ENCODE measurements at regions not wholly inside any gene's neighbourhood (a gene's known extent, or its start where the extent isn't known, plus 50 kb on each side); places are given as distances from the start of the nearest gene placed in this dataset.

DNA sequence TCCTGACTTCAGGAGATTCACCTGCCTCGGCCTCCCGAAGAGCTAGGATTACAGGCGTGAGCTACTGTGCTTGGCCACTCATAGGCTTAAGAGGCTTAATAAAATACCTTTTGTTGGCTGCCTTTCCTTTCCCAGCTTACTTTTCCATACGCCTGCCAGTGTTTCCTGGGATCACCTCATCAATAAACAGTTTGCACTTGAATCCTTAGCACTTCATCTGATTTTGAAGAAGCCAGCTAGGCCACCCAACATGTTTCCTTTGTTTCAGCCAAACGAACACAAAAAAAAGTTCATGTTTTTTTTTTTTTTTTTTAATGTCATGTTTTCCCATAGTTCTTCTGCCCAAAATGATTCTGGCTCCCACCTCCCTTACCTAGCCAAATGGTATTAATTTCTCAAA is 92.3 kb downstream of the RAP2B start:
- H3K27me3 ChIP-seq (ENCODE audit: control insufficient read depth, insufficient read depth, low read length): no peaks in the 10 kb centered on the region
- no peaks in the 10 kb centered on the region for H3K36me3 ChIP-seq (ENCODE audit: control insufficient read depth, insufficient read depth, low read length)
- H3K4me2 ChIP-seq (ENCODE audit: low read length): no peak overlapping the region
- no peak overlapping the region for H3K27ac ChIP-seq
- H3K4me1 ChIP-seq: no peaks in the 10 kb centered on the region
- no peak overlapping the region for H3K4me3 ChIP-seq (ENCODE audit: low read depth, low read length)
- no peaks in the 10 kb centered on the region for H3K9me3 ChIP-seq (ENCODE audit: control insufficient read depth, low read length)
- no peaks in the 10 kb centered on the region for H3K79me2 ChIP-seq
- no peak overlapping the region for H2AFZ ChIP-seq
- no peak overlapping the region for H3K9ac ChIP-seq
- TF ChIP-seq, protein P1, sequence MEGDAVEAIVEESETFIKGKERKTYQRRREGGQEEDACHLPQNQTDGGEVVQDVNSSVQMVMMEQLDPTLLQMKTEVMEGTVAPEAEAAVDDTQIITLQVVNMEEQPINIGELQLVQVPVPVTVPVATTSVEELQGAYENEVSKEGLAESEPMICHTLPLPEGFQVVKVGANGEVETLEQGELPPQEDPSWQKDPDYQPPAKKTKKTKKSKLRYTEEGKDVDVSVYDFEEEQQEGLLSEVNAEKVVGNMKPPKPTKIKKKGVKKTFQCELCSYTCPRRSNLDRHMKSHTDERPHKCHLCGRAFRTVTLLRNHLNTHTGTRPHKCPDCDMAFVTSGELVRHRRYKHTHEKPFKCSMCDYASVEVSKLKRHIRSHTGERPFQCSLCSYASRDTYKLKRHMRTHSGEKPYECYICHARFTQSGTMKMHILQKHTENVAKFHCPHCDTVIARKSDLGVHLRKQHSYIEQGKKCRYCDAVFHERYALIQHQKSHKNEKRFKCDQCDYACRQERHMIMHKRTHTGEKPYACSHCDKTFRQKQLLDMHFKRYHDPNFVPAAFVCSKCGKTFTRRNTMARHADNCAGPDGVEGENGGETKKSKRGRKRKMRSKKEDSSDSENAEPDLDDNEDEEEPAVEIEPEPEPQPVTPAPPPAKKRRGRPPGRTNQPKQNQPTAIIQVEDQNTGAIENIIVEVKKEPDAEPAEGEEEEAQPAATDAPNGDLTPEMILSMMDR (IDR thresholded peaks at IDR 0.05): no peak

DNA sequence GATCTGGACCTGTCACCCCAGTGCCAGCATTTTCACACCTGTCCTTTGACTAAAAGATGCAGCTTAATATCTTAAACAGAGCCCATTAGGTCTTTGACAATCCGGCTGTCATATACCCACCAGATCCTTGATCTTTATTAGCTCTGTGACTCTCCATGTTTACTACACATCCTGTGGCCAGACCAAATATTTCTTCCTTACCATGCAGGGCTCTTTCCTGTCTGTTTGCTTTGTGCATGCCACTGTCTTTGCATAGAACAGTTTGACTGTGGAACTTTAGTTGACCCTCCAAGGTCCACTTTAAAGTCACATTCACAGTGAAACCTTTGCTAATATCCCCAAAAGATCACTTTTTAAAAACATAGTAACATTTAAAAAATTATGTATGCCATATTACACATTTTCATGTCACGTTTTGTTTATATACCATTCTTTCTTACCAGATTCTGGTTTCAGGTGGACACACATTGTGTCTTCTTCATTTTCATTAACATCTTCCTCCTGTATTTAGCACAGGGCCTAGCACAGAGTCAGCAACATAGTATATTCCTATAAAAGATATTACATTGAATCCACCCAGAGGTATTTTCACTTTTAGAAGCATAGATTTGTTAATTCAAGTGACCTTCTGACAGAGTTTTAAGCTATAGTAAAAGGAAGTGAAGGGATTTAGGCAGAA is 95.8 kb downstream of the RAP2B start:
- H3K9ac ChIP-seq: no peak overlapping the region
- H3K27me3 ChIP-seq (ENCODE audit: control insufficient read depth, insufficient read depth, low read length): no peaks in the 10 kb centered on the region
- H3K4me3 ChIP-seq (ENCODE audit: low read depth, low read length): no peak overlapping the region
- H3K36me3 ChIP-seq (ENCODE audit: control insufficient read depth, insufficient read depth, low read length): no peaks in the 10 kb centered on the region
- no peak overlapping the region for H3K27ac ChIP-seq
- no peaks in the 10 kb centered on the region for H3K9me3 ChIP-seq (ENCODE audit: control insufficient read depth, low read length)
- TF ChIP-seq, protein P1 (IDR thresholded peaks at IDR 0.05): no peak
- no peak overlapping the region for H3K4me2 ChIP-seq (ENCODE audit: low read length)
- H2AFZ ChIP-seq: no peak overlapping the region
- H3K4me1 ChIP-seq: no peaks in the 10 kb centered on the region
- no peaks in the 10 kb centered on the region for H3K79me2 ChIP-seq

DNA sequence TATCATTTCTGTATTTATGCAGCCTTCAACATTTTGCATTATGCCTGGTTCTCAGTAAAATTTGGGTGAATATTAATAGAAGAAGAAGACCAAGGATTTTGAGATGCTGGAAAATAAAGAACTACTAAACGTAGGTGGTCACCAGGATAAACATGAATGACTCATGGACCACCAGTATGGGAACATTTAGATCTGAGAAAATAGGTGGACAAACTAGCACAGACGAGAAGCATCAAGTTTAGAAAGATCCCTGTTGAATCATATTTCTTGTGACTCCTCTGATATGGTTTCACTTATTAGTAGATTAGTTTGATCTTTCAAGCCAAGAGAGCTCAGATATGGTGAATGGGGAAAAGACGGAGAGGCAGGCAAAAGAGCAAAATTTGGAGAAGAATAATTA is 97.9 kb downstream of the RAP2B start:
- no peak overlapping the region for H3K27ac ChIP-seq
- H3K9ac ChIP-seq: no peak overlapping the region
- H3K27me3 ChIP-seq (ENCODE audit: control insufficient read depth, insufficient read depth, low read length): no peaks in the 10 kb centered on the region
- H2AFZ ChIP-seq: no peak overlapping the region
- H3K9me3 ChIP-seq (ENCODE audit: control insufficient read depth, low read length): no peaks in the 10 kb centered on the region
- no peaks in the 10 kb centered on the region for H3K4me1 ChIP-seq
- no peaks in the 10 kb centered on the region for H3K79me2 ChIP-seq
- H3K4me2 ChIP-seq (ENCODE audit: low read length): no peak overlapping the region
- H3K36me3 ChIP-seq (ENCODE audit: control insufficient read depth, insufficient read depth, low read length): no peaks in the 10 kb centered on the region
- TF ChIP-seq, protein P1 (IDR thresholded peaks at IDR 0.05): no peak
- H3K4me3 ChIP-seq (ENCODE audit: low read depth, low read length): no peak overlapping the region

DNA sequence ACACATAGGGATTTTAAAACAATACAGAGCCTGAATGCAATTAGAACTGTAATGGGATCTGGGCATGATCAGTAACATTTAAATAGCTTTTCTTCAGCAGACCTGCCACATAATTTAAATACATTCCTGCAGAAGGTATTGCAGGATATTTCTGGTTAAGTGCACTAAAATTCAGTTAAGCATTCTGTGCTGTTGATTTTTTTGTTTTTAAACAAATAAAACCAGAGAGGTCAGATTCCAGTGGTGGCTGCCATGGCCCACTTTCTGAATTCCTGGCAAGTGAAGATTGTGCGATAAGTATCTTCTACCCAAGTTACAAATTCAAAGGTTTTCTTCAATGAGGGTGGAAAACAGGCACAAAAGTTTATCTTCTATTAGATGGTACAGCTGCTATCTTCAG is 98.7 kb downstream of the RAP2B start:
- Histone ChIP-seq H3K9ac (no peak overlapping the region), H3K27me3 (ENCODE audit: control insufficient read depth, insufficient read depth, low read length) (no peaks in the 10 kb centered on the region), H3K27ac (no peak overlapping the region), H2AFZ (no peak overlapping the region), H3K36me3 (ENCODE audit: control insufficient read depth, insufficient read depth, low read length) (no peaks in the 10 kb centered on the region), H3K4me2 (ENCODE audit: low read length) (no peak overlapping the region), H3K4me3 (ENCODE audit: low read depth, low read length) (no peak overlapping the region), H3K9me3 (ENCODE audit: control insufficient read depth, low read length) (no peaks in the 10 kb centered on the region), H3K4me1 (no peaks in the 10 kb centered on the region), H3K79me2 (no peaks in the 10 kb centered on the region)
- TF ChIP-seq, protein P1 (IDR thresholded peaks at IDR 0.05): no peak

DNA sequence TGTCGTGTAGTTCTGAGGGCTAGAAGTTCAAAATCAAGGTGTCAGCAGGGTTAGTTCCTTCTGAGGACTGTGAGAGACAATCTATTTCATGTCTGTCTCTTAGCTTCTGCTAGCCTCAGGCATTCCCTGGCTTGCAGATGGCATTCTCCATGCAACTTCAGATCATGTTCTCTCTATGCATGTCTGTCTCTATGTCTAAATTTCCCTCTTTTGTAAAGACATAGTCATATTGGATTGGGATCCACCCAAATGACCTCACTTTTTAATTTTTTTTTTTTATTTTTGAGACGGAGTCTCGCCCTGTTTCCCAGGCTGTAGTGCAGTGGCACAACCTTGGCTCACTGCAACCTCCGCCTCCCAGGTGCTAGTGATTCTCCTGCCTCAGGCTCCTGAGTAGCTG is 104.6 kb downstream of the RAP2B start:
- no peak overlapping the region for H3K4me2 ChIP-seq (ENCODE audit: low read length)
- H3K9ac ChIP-seq: no peak overlapping the region
- H3K4me3 ChIP-seq (ENCODE audit: low read depth, low read length): no peak overlapping the region
- no peaks in the 10 kb centered on the region for H3K4me1 ChIP-seq
- H3K27ac ChIP-seq: no peak overlapping the region
- H3K9me3 ChIP-seq (ENCODE audit: control insufficient read depth, low read length): no peaks in the 10 kb centered on the region
- no peaks in the 10 kb centered on the region for H3K36me3 ChIP-seq (ENCODE audit: control insufficient read depth, insufficient read depth, low read length)
- H3K27me3 ChIP-seq (ENCODE audit: control insufficient read depth, insufficient read depth, low read length): no peaks in the 10 kb centered on the region
- H2AFZ ChIP-seq: no peak overlapping the region
- H3K79me2 ChIP-seq: no peaks in the 10 kb centered on the region
- TF ChIP-seq, protein P1 (IDR thresholded peaks at IDR 0.05): no peak

All from parathyroid adenoma (tissue), 2 donors.